HG03354 (cell line): ENCODE measurements at regions not wholly inside any gene's neighbourhood (a gene's known extent, or its start where the extent isn't known, plus 50 kb on each side); places are given as distances from the start of the nearest gene placed in this dataset.
"Not testable (repeated sequence)": the region's sequence is repeated elsewhere in the genome, so short reads cannot be mapped to it uniquely, and the experiment has no call there.

ENCODE experiments used
- ATAC-seq: cut with Tn5 transposase; IDR thresholded peaks from one replicate; pipeline ENCODE4 v1.9.1; 2021; ENCODE audit warnings: mild to moderate bottlenecking; ENCODE audit not compliant: unreplicated experiment, poor library complexity, severe bottlenecking

GRCh38 chr3:87797872-87798566 lies 260.8 kb downstream of the CGGBP1 start:
- ATAC-seq = no peak

DNA sequence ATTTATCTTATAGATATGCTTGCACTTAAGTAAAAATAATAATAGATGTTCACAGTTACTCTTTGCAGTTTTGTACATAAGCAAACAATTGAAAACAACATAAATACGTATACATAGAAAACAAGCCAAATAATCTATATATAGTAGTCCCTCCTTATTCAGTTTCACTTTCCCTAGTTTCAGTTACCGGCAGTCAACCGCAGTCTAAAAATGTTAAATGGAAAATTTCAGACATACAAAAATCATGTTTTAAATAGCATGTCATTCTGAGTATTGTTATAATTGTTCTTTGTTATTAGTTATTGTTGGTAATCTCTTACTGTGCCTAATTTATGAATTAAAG lies 262.0 kb downstream of the CGGBP1 start:
- no peak for ATAC-seq

DNA sequence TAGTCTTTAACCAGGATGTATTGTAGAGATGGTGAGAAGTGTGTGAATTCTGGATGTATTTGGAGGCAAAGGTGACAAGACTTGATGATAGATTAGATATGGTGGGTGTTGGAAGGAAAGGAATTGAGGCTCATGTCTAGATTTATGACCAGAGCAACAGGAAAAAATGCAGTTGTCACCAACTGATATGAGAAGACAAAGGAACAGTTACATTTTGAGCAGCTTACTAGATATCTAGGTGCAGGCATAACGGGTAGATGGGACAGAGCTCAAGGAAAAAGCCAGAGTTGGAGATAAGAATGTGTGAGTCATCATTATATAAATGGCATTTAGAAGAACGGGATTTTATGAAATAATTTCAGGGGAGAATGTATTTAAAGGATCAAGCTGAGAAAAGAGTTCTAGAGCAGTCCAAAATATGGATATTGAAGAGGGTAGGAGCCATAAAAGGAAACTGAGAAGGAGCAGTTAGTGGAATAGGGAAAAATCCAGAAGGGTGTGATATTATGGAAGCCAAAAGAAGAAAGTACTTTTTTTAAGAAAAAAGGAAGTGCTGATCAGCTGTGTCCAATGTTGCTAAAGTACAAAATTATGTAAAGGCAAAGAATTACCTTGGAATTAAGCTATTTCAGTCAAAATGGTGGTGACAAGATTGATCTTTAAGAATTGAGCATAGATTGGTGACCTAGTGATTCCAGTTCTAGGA lies 262.5 kb downstream of the CGGBP1 start:
- ATAC-seq = no peak

DNA sequence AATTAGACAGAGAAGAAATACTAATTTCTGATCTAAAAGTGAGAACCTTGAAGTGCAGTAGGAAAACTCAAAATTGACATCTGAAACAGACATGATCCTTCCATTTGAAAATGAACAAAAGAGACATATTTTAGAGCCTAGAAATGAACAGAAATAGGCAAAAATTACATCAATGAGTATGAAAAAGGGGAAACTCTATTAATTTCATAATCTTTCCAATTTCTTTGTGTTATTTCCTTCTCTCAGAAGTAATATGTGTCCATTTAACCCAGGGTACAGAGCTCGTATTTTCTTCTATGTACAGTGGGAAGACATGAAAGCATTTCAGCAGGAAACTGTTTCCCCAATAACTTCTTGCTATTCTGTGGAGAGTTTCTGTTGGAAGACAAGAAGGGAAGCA lies 263.1 kb downstream of the CGGBP1 start:
- no peak for ATAC-seq

DNA sequence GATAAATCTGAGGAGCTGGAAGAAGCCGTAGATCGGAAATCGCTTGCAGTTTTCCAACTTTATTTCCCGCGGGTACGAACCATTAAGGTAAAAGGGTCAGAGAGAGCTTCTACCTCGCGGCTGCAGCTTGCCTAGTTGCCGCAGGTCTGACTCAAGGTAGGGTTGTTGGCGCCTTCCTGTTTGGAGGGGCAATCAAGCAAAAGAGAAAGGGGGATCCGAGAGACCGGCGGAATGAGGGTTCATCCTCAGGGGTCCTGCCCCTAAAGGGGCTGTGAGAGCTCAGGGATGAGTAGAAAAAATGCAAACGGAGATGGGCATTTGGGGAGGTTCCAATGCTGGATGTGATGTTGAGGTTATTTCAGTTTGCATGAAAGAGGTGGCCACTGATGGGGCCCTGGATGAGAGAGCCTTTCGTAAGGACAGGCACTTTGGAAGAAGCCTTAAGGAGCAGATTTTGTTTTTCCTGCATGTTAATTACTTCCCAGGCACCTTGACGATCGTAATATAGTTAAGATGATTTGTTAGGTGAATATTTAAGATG lies 265.4 kb downstream of the CGGBP1 start:
- peak; percentile 37 for ATAC-seq

- ATAC-seq = peak; percentile 53
These were observed 266.1 kb downstream of the CGGBP1 start, which contains the start of gene HTR1F for GRCh38 chr3:87792534-87793336. TSS of gene HTR1F (plus strand) at chr3:87792706.

- no peak for ATAC-seq
These were observed 266.6 kb downstream of the CGGBP1 start for GRCh38 chr3:87792198-87792533.

- ATAC-seq = no peak
These were observed 267.4 kb downstream of the CGGBP1 start for GRCh38 chr3:87791248-87792027.

DNA sequence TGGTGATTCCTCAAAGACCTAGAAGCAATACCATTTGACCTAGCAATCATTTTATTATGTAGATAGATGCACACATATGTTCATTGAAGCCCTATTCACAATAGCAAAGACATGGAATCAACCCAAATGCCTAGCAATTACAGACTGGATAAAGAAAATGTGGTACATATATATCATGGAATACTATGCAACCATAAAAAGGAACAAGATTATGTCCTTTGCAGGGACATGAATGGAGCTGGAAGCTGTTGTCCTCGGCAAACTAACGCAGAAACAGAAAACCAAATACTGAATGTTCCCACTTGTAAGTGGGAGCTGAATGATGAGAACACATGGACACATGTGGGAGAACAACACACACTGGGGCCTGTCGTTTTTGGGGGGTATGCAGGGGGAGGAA lies 269.8 kb downstream of the CGGBP1 start:
- ATAC-seq = not testable (repeated sequence)

DNA sequence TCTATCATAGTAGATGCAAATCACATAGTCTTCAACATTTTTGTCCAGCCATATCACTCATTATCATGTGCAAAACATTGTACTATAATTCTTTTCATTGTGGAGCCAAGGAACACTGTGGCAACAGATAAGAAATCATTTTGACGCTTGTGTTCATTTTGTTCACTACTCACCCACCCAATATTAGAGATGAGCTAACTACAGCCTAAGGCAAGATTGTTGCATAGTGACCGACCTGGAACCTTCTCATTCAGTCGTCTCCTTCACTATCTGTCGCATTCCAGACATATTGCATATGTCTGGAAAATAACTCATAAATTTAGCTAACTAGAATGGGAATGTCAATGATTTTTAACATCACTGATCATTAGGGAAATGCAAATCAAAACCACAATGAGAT lies 270.3 kb downstream of the CGGBP1 start:
- no peak for ATAC-seq

GRCh38 chr3:87780811-87781210 lies 278.0 kb downstream of the CGGBP1 start:
- no peak for ATAC-seq

- ATAC-seq = no peak
These were observed 279.9 kb downstream of the CGGBP1 start for GRCh38 chr3:87778876-87779275.

GRCh38 chr3:87771337-87772192 lies 287.2 kb downstream of the CGGBP1 start:
- peak; percentile 99 for ATAC-seq

DNA sequence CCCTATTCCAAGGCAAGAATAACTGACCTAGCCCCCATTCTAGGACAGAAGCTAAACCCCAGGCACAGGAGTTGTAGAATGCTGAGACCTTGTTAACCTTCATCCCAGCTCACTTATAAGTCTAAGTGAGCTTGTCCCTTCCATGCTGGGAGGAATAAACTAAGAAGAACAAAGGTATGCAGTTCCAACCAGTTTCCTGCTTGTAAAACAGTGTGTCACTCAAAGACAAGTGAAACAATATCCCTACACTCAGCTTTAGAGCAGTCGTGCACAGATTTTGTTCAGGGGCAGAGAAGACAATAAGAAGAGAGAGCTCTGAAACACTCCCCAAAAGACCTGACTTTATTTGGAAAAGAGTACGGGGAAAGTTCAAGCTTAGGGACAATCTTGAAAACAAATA lies 292.1 kb downstream of the CGGBP1 start:
- no peak for ATAC-seq

GRCh38 chr3:87765256-87765655 lies 293.5 kb downstream of the CGGBP1 start:
- no peak for ATAC-seq

- ATAC-seq = no peak
These were observed 297.0 kb downstream of the CGGBP1 start for GRCh38 chr3:87761795-87762194.

GRCh38 chr3:87761341-87761740 lies 297.5 kb downstream of the CGGBP1 start:
- no peak for ATAC-seq

GRCh38 chr3:87756616-87757015 lies 302.2 kb downstream of the CGGBP1 start:
- ATAC-seq = no peak

- no peak for ATAC-seq
These were observed 303.0 kb downstream of the CGGBP1 start for GRCh38 chr3:87755852-87756251.
